ENCODE measurements at regions not wholly inside any gene's neighbourhood (a gene's known extent, or its start where the extent isn't known, plus 50 kb on each side); places are given as distances from the start of the nearest gene placed in this dataset.
"Not testable (repeated sequence)": the region's sequence is repeated elsewhere in the genome, so short reads cannot be mapped to it uniquely, and the experiment has no call there.

- no peak for DNase-seq (ENCODE audit: low read depth, low spot score)
- Mint-ChIP-seq H3K27me3 (ENCODE audit: low read depth) (no peaks in the 10 kb centered on the region), H3K36me3 (ENCODE audit: low read depth) (no peaks in the 10 kb centered on the region), H3K4me1 (no peaks in the 10 kb centered on the region), H3K27ac (ENCODE audit: unreplicated experiment) (no peak overlapping the region), H3K4me3 (no peak overlapping the region), H3K9me3 (no peaks in the 10 kb centered on the region)
- no peak for TF ChIP-seq CTCF (conservative IDR thresholded peaks at IDR 0.05)
Measured at GRCh38 chr6:6875818-6876470, 231.8 kb upstream of the RREB1 start.

GRCh38 chr6:6877792-6878191 is 230.0 kb upstream of the RREB1 start:
- not testable (repeated sequence) for H3K9me3 Mint-ChIP-seq; H3K27me3 Mint-ChIP-seq (ENCODE audit: low read depth); H3K36me3 Mint-ChIP-seq (ENCODE audit: low read depth); H3K4me3 Mint-ChIP-seq; H3K27ac Mint-ChIP-seq (ENCODE audit: unreplicated experiment); DNase-seq (ENCODE audit: low read depth, low spot score); H3K4me1 Mint-ChIP-seq

GRCh38 chr6:6878887-6879585 is 228.7 kb upstream of the RREB1 start:
- Mint-ChIP-seq H3K4me1 (no peaks in the 10 kb centered on the region), H3K27ac (ENCODE audit: unreplicated experiment) (no peak overlapping the region), H3K4me3 (no peak overlapping the region), H3K9me3 (no peaks in the 10 kb centered on the region), H3K27me3 (ENCODE audit: low read depth) (no peaks in the 10 kb centered on the region), H3K36me3 (ENCODE audit: low read depth) (no peaks in the 10 kb centered on the region)
- no peak for DNase-seq (ENCODE audit: low read depth, low spot score)
- no peak for TF ChIP-seq CTCF (conservative IDR thresholded peaks at IDR 0.05)

- not testable (repeated sequence) for H3K4me3 Mint-ChIP-seq; H3K4me1 Mint-ChIP-seq; DNase-seq (ENCODE audit: low read depth, low spot score); H3K36me3 Mint-ChIP-seq (ENCODE audit: low read depth); H3K9me3 Mint-ChIP-seq; H3K27ac Mint-ChIP-seq (ENCODE audit: unreplicated experiment); H3K27me3 Mint-ChIP-seq (ENCODE audit: low read depth)
Measured at GRCh38 chr6:6879586-6879974, 228.2 kb upstream of the RREB1 start.

GRCh38 chr6:6880745-6881437 is 226.9 kb upstream of the RREB1 start:
- H3K27ac Mint-ChIP-seq (ENCODE audit: unreplicated experiment): no peak overlapping the region

More at GRCh38 chr6:6880745-6881437, 226.9 kb upstream of the RREB1 start:
- H3K27me3 Mint-ChIP-seq (ENCODE audit: low read depth): no peaks in the 10 kb centered on the region
- H3K4me1 Mint-ChIP-seq: no peaks in the 10 kb centered on the region
- DNase-seq (ENCODE audit: low read depth, low spot score): no peak
- H3K9me3 Mint-ChIP-seq: no peaks in the 10 kb centered on the region
- TF ChIP-seq CTCF (conservative IDR thresholded peaks at IDR 0.05): no peak
- H3K36me3 Mint-ChIP-seq (ENCODE audit: low read depth): no peaks in the 10 kb centered on the region
- no peak overlapping the region for H3K4me3 Mint-ChIP-seq
